ENCODE measurements at regions not wholly inside any gene's neighbourhood (a gene's known extent, or its start where the extent isn't known, plus 50 kb on each side); places are given as distances from the start of the nearest gene placed in this dataset.

- TF ChIP-seq CTCF (tag by site-specific recombination; IDR thresholded peaks at IDR 0.05) = no peak
- TF ChIP-seq MEIS1 (CRISPR knock-in tag; IDR thresholded peaks at IDR 0.05; ENCODE audit: borderline replicate concordance) = no peak
- TF ChIP-seq MZF1 (tag by site-specific recombination; IDR thresholded peaks at IDR 0.05; ENCODE audit: borderline replicate concordance) = no peak
- TF ChIP-seq SP2 (tag by site-specific recombination; IDR thresholded peaks at IDR 0.05) = no peak
- no peak for TF ChIP-seq YY2 (tag by site-specific recombination; IDR thresholded peaks at IDR 0.05)
- TF ChIP-seq ZNF670 (tag by site-specific recombination; IDR thresholded peaks at IDR 0.05; ENCODE audit: low read depth) = no peak
- TF ChIP-seq PRDM1 (tag by site-specific recombination; IDR thresholded peaks at IDR 0.05) = no peak
- TF ChIP-seq ZNF302 (tag by site-specific recombination; IDR thresholded peaks at IDR 0.05; ENCODE audit: low read depth) = no peak
- TF ChIP-seq, protein P1, sequence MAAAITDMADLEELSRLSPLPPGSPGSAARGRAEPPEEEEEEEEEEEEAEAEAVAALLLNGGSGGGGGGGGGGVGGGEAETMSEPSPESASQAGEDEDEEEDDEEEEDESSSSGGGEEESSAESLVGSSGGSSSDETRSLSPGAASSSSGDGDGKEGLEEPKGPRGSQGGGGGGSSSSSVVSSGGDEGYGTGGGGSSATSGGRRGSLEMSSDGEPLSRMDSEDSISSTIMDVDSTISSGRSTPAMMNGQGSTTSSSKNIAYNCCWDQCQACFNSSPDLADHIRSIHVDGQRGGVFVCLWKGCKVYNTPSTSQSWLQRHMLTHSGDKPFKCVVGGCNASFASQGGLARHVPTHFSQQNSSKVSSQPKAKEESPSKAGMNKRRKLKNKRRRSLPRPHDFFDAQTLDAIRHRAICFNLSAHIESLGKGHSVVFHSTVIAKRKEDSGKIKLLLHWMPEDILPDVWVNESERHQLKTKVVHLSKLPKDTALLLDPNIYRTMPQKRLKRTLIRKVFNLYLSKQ (tag by site-specific recombination; IDR thresholded peaks at IDR 0.05; ENCODE audit: borderline replicate concordance) = no peak
- no peak for TF ChIP-seq ATF2 (tag by site-specific recombination; IDR thresholded peaks at IDR 0.05; ENCODE audit: low read depth)
- TF ChIP-seq ZNF133 (tag by site-specific recombination; IDR thresholded peaks at IDR 0.05) = no peak
- TF ChIP-seq ZNF274 (IDR thresholded peaks at IDR 0.05; ENCODE audit: low read length) = no peak
- TF ChIP-seq ZNF274 (tag by site-specific recombination; IDR thresholded peaks at IDR 0.05; ENCODE audit: borderline replicate concordance) = no peak
Observed at GRCh38 chr2:213220967-213221603, 63.2 kb upstream of the SPAG16 start.
